Esophagus squamous epithelium (tissue), 5 donors: ENCODE measurements at regions not wholly inside any gene's neighbourhood (a gene's known extent, or its start where the extent isn't known, plus 50 kb on each side); places are given as distances from the start of the nearest gene placed in this dataset.
"Not testable (repeated sequence)": the region's sequence is repeated elsewhere in the genome, so short reads cannot be mapped to it uniquely, and the experiment has no call there.

Source experiments
- DNase-seq: peaks from one replicate; lab custom pipeline; 2025; lab: John Stamatoyannopoulos, UW
- H3K27ac ChIP-seq, 4 donors: fragments of 200-600 bp; sonication (generic); one replicate each; pipeline ENCODE4 v1.5.1; 2016 to 2019; ENCODE audit warnings: mild to moderate bottlenecking in 1 of 4
- H3K27me3 ChIP-seq, 4 donors: fragments of 200-600 bp; sonication (generic); 1 replicate in 3 of 4; 2 replicates in 1 of 4; pipeline versions ENCODE4 v1.5.1 to v1.6.0; 2017 to 2021; ENCODE audit warnings: antibody characterized with exemption in 1 of 4
- H3K36me3 ChIP-seq, 3 donors: fragments of 200-600 bp; sonication (generic); one replicate each; pipeline ENCODE4 v1.5.1; 2016 to 2019
- H3K4me1 ChIP-seq, 3 donors: fragments of 200-600 bp; sonication (generic); one replicate each; pipeline ENCODE4 v1.5.1; 2017 to 2019
- H3K4me3 ChIP-seq, 4 donors: fragments of 200-600 bp; sonication (generic); 1 replicate in 3 of 4; 2 replicates in 1 of 4; pipeline ENCODE4 v1.5.1; 2016 to 2019; ENCODE audit warnings: mild to moderate bottlenecking in 2 of 4, moderate library complexity in 1 of 4
- H3K9me3 ChIP-seq, 3 donors: fragments of 200-600 bp; sonication (generic); one replicate each; pipeline ENCODE4 v1.5.1; 2016 to 2019
- POLR2A ChIP-seq, 4 donors: fragments of 450-650 bp; IDR thresholded peaks; one replicate each; pipeline ENCODE4 v1.6.1; 2017; ENCODE audit warnings: antibody characterized with exemption in 4 of 4, mild to moderate bottlenecking in 4 of 4, moderate library complexity in 3 of 4
- WGBS, 2 donors: methylation state at CpG; one replicate each; pipeline ENCODE4 v1.1.5; 2018; 5-methylcytosine and 5-hydroxymethylcytosine counted together
- intact Hi-C: fragments of 100-400 bp; cut with DNase I; formaldehyde crosslinking; loops from one replicate; pipeline ENCODE4 v1.15.0; 2022
- TF ChIP-seq, protein P1 (sequence below), 6 experiments: fragments of 450-650 bp in 4 of 6; fragments of 200-600 bp in 2 of 6; sonication (generic) in 2 of 6; IDR thresholded peaks; one replicate each; pipeline ENCODE4 v1.5.1; 2016 to 2019; ENCODE audit warnings: antibody characterized with exemption in 6 of 6, mild to moderate bottlenecking in 4 of 6, moderate library complexity in 4 of 6
- donor health status: DM: yes; HTN: yes; CAD: no.

DNA sequence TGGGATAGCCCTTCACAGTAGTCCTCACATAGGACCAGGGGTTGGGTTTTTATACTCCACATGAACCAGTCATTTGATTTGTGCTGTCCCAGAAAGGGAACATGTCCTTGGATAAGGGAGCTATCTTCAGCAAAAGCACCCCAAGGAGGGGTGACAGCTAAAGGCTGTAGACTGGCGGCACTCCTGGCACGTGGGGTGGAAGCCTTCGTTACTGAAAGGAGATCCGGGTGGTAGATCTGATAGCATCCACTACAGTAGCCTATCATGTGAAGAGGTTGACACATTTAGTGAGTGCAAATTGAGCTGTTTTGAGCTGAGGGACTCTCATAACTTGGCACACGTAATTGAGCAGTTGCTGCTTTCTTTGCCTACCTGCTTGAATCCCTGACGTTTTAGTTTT lies 588.8 kb upstream of the GOLIM4 start:
- Histone ChIP-seq H3K4me1 (no peaks in the 10 kb centered on the region), H3K9me3 (no peaks in the 10 kb centered on the region), H3K4me3 (no peak overlapping the region), H3K27me3 (no peaks in the 10 kb centered on the region), H3K36me3 (no peaks in the 10 kb centered on the region), H3K27ac (no peak overlapping the region)
- DNase-seq: no peak
- TF ChIP-seq POLR2A (IDR thresholded peaks at IDR 0.05): no peak
- TF ChIP-seq, protein P1, sequence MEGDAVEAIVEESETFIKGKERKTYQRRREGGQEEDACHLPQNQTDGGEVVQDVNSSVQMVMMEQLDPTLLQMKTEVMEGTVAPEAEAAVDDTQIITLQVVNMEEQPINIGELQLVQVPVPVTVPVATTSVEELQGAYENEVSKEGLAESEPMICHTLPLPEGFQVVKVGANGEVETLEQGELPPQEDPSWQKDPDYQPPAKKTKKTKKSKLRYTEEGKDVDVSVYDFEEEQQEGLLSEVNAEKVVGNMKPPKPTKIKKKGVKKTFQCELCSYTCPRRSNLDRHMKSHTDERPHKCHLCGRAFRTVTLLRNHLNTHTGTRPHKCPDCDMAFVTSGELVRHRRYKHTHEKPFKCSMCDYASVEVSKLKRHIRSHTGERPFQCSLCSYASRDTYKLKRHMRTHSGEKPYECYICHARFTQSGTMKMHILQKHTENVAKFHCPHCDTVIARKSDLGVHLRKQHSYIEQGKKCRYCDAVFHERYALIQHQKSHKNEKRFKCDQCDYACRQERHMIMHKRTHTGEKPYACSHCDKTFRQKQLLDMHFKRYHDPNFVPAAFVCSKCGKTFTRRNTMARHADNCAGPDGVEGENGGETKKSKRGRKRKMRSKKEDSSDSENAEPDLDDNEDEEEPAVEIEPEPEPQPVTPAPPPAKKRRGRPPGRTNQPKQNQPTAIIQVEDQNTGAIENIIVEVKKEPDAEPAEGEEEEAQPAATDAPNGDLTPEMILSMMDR (IDR thresholded peaks at IDR 0.05): no peak
- intact Hi-C loops: no loop called here
- WGBS, 2 donors: 82% methylated on average over 6 of the region's 6 CpGs

DNA sequence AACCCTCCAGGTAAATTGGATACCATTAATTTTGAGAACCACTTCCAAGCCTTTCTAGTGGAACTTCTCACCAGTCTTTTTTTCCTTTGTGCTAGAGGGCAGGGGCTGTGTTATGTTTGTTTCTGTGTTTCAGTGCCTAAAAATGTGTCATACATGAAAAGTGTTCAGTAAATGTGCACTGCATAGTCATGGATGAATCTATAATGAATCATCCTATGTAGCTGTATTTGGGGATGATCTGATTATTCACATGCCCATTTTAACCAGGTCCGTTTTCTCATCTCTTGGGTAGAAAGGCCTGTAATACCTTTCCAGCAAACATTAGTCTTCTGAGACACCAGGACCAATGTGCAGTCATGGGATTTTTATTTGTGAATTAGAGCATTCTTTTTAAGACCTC lies 583.0 kb upstream of the GOLIM4 start:
- H3K4me3 ChIP-seq: no peak overlapping the region
- H3K27me3 ChIP-seq: no peaks in the 10 kb centered on the region
- TF ChIP-seq, protein P1 (IDR thresholded peaks at IDR 0.05): no peak
- no peak for TF ChIP-seq POLR2A (IDR thresholded peaks at IDR 0.05)
- intact Hi-C loops: no loop called here
- no peaks in the 10 kb centered on the region for H3K36me3 ChIP-seq
- H3K27ac ChIP-seq: no peak overlapping the region
- H3K9me3 ChIP-seq: no peaks in the 10 kb centered on the region
- DNase-seq: no peak
- WGBS, 2 donors: 46 to 85% methylated on average over 1 of the region's 1 CpG
- H3K4me1 ChIP-seq: no peaks in the 10 kb centered on the region

GRCh38 chr3:168671091-168671490 lies 575.4 kb upstream of the GOLIM4 start:
- WGBS, 2 donors: 51 to 55% methylated on average over 5 of the region's 5 CpGs
- no peak for DNase-seq
- no peaks in the 10 kb centered on the region for H3K27me3 ChIP-seq
- H3K4me3 ChIP-seq: no peak overlapping the region
- no peak overlapping the region for H3K27ac ChIP-seq
- H3K36me3 ChIP-seq: no peaks in the 10 kb centered on the region
- no peaks in the 10 kb centered on the region for H3K4me1 ChIP-seq
- intact Hi-C loops: no loop called here
- TF ChIP-seq POLR2A (IDR thresholded peaks at IDR 0.05): no peak
- TF ChIP-seq, protein P1 (IDR thresholded peaks at IDR 0.05): no peak
- no peaks in the 10 kb centered on the region for H3K9me3 ChIP-seq

- H3K27ac ChIP-seq, H3K4me3 ChIP-seq, DNase-seq, H3K4me1 ChIP-seq, H3K36me3 ChIP-seq, H3K27me3 ChIP-seq, H3K9me3 ChIP-seq, intact Hi-C loops: not testable (repeated sequence)
- WGBS, 2 donors: 74% methylated on average over 6 of the region's 6 CpGs
Observed at GRCh38 chr3:168660879-168661657, 565.3 kb upstream of the GOLIM4 start.

DNA sequence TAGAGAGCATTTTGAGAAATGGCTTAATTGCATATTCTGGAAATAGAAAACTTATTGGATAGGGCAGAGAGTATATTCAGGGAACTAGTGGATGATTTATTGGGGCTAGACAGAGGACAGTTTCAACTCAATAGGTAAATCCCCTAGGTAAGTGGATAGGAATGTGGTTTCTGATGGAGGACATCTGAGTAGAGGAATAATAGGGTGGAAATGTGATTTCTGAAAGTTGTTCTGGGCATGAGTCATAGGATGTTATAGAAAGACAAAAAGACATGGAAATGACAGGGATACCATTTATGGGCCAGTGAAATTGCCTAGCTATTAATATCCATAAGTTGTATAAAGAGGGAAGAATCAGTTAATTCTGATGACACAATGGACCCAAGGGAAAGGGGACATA lies 563.3 kb upstream of the GOLIM4 start:
- H3K27ac ChIP-seq: no peak overlapping the region
- no peaks in the 10 kb centered on the region for H3K27me3 ChIP-seq
- H3K4me3 ChIP-seq: no peak overlapping the region
- TF ChIP-seq POLR2A (IDR thresholded peaks at IDR 0.05): no peak
- TF ChIP-seq, protein P1 (IDR thresholded peaks at IDR 0.05): no peak
- intact Hi-C loops: no loop called here
- no peak for DNase-seq
- H3K4me1 ChIP-seq: no peaks in the 10 kb centered on the region
- H3K36me3 ChIP-seq: no peaks in the 10 kb centered on the region
- H3K9me3 ChIP-seq: no peaks in the 10 kb centered on the region
